AG09319 (cell line): ENCODE measurements at regions not wholly inside any gene's neighbourhood (a gene's known extent, or its start where the extent isn't known, plus 50 kb on each side); places are given as distances from the start of the nearest gene placed in this dataset.
A peak's percentile ranks its signal among the peaks of the same experiment; 100 is the strongest.

Experiments used
- DNase-seq: peaks from one replicate; pipeline ENCODE4 v3.0.0-alpha.2; 2010; ENCODE audit warnings: low read depth; ENCODE audit errors: extremely low read depth
- TF ChIP-seq, protein P1 (sequence below): IDR thresholded peaks from 2 replicates; pipeline ENCODE4 v1.5.1; 2011; ENCODE audit warnings: low read depth, mild to moderate bottlenecking, inconsistent platforms, low read length, moderate library complexity

DNA sequence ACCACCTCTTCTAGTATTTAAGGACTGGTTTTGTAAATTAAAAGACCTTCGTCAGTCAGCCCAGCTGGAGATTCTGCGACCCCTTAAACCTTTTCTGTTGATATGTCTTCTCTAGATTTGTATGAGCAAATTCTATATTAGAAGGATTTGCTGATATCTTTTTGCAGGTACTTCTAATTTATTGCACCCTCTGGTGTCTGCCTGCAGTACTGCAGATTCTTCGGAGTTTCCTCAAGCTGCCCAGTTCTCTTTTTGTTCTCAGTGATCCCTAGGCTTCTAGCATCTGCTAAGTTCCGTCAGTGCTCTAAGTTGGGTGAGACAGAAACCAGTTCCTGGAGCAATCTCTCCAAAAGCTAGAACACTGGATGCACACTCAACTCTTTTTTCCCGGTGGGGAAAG, 545.2 kb downstream of the C4orf33 start:
- TF ChIP-seq, protein P1, sequence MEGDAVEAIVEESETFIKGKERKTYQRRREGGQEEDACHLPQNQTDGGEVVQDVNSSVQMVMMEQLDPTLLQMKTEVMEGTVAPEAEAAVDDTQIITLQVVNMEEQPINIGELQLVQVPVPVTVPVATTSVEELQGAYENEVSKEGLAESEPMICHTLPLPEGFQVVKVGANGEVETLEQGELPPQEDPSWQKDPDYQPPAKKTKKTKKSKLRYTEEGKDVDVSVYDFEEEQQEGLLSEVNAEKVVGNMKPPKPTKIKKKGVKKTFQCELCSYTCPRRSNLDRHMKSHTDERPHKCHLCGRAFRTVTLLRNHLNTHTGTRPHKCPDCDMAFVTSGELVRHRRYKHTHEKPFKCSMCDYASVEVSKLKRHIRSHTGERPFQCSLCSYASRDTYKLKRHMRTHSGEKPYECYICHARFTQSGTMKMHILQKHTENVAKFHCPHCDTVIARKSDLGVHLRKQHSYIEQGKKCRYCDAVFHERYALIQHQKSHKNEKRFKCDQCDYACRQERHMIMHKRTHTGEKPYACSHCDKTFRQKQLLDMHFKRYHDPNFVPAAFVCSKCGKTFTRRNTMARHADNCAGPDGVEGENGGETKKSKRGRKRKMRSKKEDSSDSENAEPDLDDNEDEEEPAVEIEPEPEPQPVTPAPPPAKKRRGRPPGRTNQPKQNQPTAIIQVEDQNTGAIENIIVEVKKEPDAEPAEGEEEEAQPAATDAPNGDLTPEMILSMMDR: peak; percentile 76
- DNase-seq: peak; percentile 3

DNA sequence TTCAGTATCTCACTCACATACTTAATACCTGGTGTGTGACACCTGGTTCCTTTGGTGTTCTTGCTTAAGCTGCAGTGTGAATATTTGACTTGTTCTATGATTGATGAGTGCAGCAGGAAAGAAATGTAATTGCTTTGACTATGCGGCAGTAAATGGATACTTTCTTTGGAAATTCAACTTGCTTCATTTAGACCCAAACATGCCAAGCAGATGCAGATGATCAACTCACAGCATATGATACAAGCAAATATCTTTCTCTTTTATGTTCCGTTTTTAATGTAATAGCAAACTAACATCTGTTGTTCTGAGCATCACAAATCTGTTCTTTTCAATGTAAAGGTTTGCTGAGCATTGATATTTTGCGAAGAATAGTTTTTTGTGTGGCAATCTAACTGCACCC, 549.5 kb downstream of the C4orf33 start:
- no peak for DNase-seq
- TF ChIP-seq, protein P1: no peak

- TF ChIP-seq, protein P1: no peak
- no peak for DNase-seq
These were observed 572.1 kb downstream of the C4orf33 start for GRCh38 chr4:129668092-129668491.

DNA sequence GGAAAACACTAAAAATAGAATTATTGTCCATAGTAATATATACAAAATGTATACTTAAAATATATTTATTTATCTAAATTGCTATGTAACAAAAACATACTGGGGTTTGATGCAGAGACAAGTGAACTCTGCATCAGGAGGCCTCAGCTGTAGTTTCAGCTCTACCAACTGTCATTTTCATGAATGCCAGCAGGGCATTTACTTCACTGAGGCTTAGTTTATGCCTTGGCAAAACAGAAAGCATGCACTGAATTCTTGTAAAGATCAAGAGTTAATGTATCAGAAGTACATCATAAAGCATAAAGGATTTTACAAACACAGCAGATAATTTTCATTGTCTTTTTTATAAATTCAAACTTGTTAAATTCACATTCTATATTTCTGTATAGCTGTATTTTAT, 577.0 kb downstream of the C4orf33 start:
- DNase-seq: no peak
- TF ChIP-seq, protein P1: no peak

GRCh38 chr4:129675036-129675435, 579.1 kb downstream of the C4orf33 start:
- TF ChIP-seq, protein P1: no peak
- DNase-seq: no peak

DNA sequence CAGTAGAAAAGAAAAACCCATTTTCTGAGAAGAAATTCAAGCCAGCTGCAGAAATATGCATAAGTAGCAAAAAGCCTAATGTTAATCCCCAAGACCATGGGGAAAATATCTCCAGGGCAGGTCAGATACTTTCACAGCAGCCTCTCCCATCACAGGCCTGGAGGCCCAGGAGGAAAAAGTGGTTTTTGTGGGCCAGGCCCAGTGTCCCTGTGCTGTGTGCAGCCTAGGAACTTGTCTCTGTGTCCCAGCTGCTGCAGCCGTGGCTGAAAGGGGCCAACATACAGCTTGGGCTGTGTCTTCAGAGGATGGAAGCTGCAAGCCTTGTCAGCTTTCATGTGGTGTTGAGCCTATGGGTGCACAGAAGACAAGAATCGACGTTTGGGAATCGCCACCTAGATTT, 581.0 kb downstream of the C4orf33 start:
- DNase-seq: no peak
- TF ChIP-seq, protein P1: no peak

GRCh38 chr4:129682586-129682985, 586.6 kb downstream of the C4orf33 start:
- DNase-seq: no peak
- TF ChIP-seq, protein P1: no peak
